Uterus (tissue), 2 donors: ENCODE measurements at regions not wholly inside any gene's neighbourhood (a gene's known extent, or its start where the extent isn't known, plus 50 kb on each side); places are given as distances from the start of the nearest gene placed in this dataset.

ENCODE experiments used
- POLR2A ChIP-seq, 2 donors: fragments of 450-650 bp; IDR thresholded peaks; one replicate each; pipeline ENCODE4 v1.6.1; 2016; ENCODE audit warnings: antibody characterized with exemption in 2 of 2, mild to moderate bottlenecking in 1 of 2, moderate library complexity in 1 of 2
- TF ChIP-seq, protein P1 (sequence below), 4 experiments: fragments of 200-600 bp in 2 of 4; fragments of 450-650 bp in 2 of 4; sonication (generic) in 2 of 4; IDR thresholded peaks; one replicate each; pipeline ENCODE4 v1.5.1; 2016 to 2019; ENCODE audit warnings: antibody characterized with exemption in 4 of 4, mild to moderate bottlenecking in 2 of 4, moderate library complexity in 1 of 4

DNA sequence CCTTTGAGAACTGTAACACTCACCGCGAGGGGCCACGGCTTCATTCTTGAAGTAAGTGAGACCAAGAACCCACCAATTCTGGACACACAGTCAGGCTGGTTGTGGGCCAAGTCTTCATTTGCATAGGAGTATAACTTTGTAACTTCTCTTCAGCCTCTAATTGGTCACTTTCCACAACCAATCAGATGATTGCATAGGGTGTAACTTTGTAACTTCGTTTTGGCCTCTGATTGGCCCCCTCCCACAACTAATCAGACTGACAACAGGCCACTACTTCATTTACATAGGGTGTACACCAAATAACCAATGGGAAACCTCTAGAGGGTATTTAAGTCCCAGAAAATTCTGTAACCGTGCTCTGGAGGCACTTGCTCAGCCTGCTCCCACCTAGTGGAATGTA lies 77.5 kb upstream of the TCF4 start:
- TF ChIP-seq, protein P1, sequence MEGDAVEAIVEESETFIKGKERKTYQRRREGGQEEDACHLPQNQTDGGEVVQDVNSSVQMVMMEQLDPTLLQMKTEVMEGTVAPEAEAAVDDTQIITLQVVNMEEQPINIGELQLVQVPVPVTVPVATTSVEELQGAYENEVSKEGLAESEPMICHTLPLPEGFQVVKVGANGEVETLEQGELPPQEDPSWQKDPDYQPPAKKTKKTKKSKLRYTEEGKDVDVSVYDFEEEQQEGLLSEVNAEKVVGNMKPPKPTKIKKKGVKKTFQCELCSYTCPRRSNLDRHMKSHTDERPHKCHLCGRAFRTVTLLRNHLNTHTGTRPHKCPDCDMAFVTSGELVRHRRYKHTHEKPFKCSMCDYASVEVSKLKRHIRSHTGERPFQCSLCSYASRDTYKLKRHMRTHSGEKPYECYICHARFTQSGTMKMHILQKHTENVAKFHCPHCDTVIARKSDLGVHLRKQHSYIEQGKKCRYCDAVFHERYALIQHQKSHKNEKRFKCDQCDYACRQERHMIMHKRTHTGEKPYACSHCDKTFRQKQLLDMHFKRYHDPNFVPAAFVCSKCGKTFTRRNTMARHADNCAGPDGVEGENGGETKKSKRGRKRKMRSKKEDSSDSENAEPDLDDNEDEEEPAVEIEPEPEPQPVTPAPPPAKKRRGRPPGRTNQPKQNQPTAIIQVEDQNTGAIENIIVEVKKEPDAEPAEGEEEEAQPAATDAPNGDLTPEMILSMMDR (IDR thresholded peaks at IDR 0.05) = no peak
- no peak for TF ChIP-seq POLR2A (IDR thresholded peaks at IDR 0.05)
